K562 (cell line): ENCODE measurements at regions not wholly inside any gene's neighbourhood (a gene's known extent, or its start where the extent isn't known, plus 50 kb on each side); places are given as distances from the start of the nearest gene placed in this dataset.

Source experiments
- CREB3L1 ChIP-seq: fragments of 450-650 bp; IDR thresholded peaks from 2 replicates; pipeline ENCODE4 v1.6.1; 2014; ENCODE audit warnings: low read depth, mild to moderate bottlenecking, moderate library complexity, borderline replicate concordance
- CREBBP ChIP-seq: IDR thresholded peaks from one replicate; pipeline ENCODE4 v1.6.1; 2012; ENCODE audit warnings: low read depth, mild to moderate bottlenecking, control low read depth, inconsistent platforms, low read length
- DLX4 ChIP-seq: fragments of 250-450 bp; sonication (Bioruptor Pico); IDR thresholded peaks from 2 replicates; pipeline ENCODE4 v1.6.1; 2021; ENCODE audit warnings: mild to moderate bottlenecking
- ELF2 ChIP-seq: fragments of 250-450 bp; sonication (Bioruptor Pico); IDR thresholded peaks from 2 replicates; pipeline ENCODE4 v1.5.0; 2021; ENCODE audit warnings: mild to moderate bottlenecking
- HDAC6 ChIP-seq: IDR thresholded peaks from 2 replicates; pipeline ENCODE4 v1.6.1; 2012; ENCODE audit warnings: low read depth, mild to moderate bottlenecking, control low read depth, inconsistent platforms, low read length, moderate library complexity
- HINFP ChIP-seq: fragments of 450-650 bp; conservative IDR thresholded peaks from 2 replicates; pipeline ENCODE4 v1.6.1; 2016; ENCODE audit warnings: missing genetic modification characterization, low read depth, mild to moderate bottlenecking, control low read depth, missing compliant biosample characterization
- ILF3 ChIP-seq: fragments of 450-650 bp; IDR thresholded peaks from 2 replicates; pipeline ENCODE4 v1.6.1; 2018; ENCODE audit warnings: antibody characterized with exemption, mild to moderate bottlenecking, moderate library complexity, borderline replicate concordance
- ILK ChIP-seq: fragments of 450-650 bp; IDR thresholded peaks from 2 replicates; pipeline ENCODE4 v1.6.1; 2016; ENCODE audit warnings: missing genetic modification characterization, low read depth, mild to moderate bottlenecking, missing compliant biosample characterization, moderate library complexity, borderline replicate concordance
- KAT2B ChIP-seq: IDR thresholded peaks from one replicate; pipeline ENCODE4 v1.6.1; 2012; ENCODE audit warnings: low read depth, mild to moderate bottlenecking, control low read depth, inconsistent platforms, low read length, moderate library complexity
- KLF6 ChIP-seq: fragments of 250-450 bp; sonication (Bioruptor Pico); IDR thresholded peaks from 2 replicates; pipeline ENCODE4 v1.4.0; 2020; ENCODE audit warnings: mild to moderate bottlenecking, moderate library complexity, borderline replicate concordance
- PBX2 ChIP-seq, 2 experiments: IDR thresholded peaks in 1 of 2; conservative IDR thresholded peaks in 1 of 2; 2 replicates each; pipeline ENCODE4 v1.6.1; 2016; ENCODE audit warnings: low read depth in 2 of 2, mild to moderate bottlenecking in 1 of 2, missing compliant biosample characterization in 1 of 2, missing genetic modification characterization in 1 of 2, moderate library complexity in 1 of 2
- RNF219 ChIP-seq: fragments of 250-450 bp; sonication (Bioruptor Pico); IDR thresholded peaks from 2 replicates; pipeline ENCODE4 v1.5.0; 2022; ENCODE audit warnings: mild to moderate bottlenecking
- THRB ChIP-seq: fragments of 450-650 bp; formaldehyde crosslinking; conservative IDR thresholded peaks from 2 replicates; pipeline ENCODE4 v1.4.0; 2022; ENCODE audit warnings: mild to moderate bottlenecking, missing genetic modification characterization
- WHSC1 ChIP-seq: IDR thresholded peaks from one replicate; pipeline ENCODE4 v1.6.1; 2012; ENCODE audit warnings: low read length, control low read depth, inconsistent platforms
- ZFPM2 ChIP-seq: fragments of 250-450 bp; sonication (Bioruptor Pico); IDR thresholded peaks from 2 replicates; pipeline ENCODE4 v1.5.1; 2022; ENCODE audit warnings: mild to moderate bottlenecking
- ZNF24 ChIP-seq: fragments of 450-650 bp; IDR thresholded peaks from 2 replicates; pipeline ENCODE4 v1.6.1; 2016
- ZNF354B ChIP-seq: fragments of 250-450 bp; sonication (Bioruptor Pico); IDR thresholded peaks from 2 replicates; pipeline ENCODE4 v1.4.0; 2020

GRCh38 chr1:161440312-161440894 lies 64.9 kb upstream of the FCGR2A start (continued):
- TF ChIP-seq HINFP (tag) (no peak), ILK (no peak), KAT2B (no peak), CREB3L1 (no peak), ILF3 (peak; percentile 11; the same call in 1 of the 2 replicates), DLX4 (CRISPR knock-in tag) (no peak), ZFPM2 (no peak), CREBBP (no peak), WHSC1 (no peak), THRB (CRISPR knock-in tag) (no peak), ZNF354B (CRISPR knock-in tag) (no peak), ZNF24 (no peak), ELF2 (CRISPR knock-in tag) (no peak; the same call in 1 of the 2 replicates), RNF219 (CRISPR knock-in tag) (no peak), KLF6 (CRISPR knock-in tag) (no peak), PBX2 (CRISPR knock-in tag; IDR thresholded peaks at IDR 0.05; ENCODE audit: low read depth) (no peak), PBX2 (tag; conservative IDR thresholded peaks at IDR 0.05; ENCODE audit: low read depth) (no peak), HDAC6 (no peak)
